GM19467 (cell line): ENCODE measurements at regions not wholly inside any gene's neighbourhood (a gene's known extent, or its start where the extent isn't known, plus 50 kb on each side); places are given as distances from the start of the nearest gene placed in this dataset.

ENCODE experiments used
- ATAC-seq: cut with Tn5 transposase; IDR thresholded peaks from one replicate; pipeline ENCODE4 v1.9.1; 2021; ENCODE audit warnings: mild to moderate bottlenecking, moderate library complexity; ENCODE audit not compliant: unreplicated experiment

DNA sequence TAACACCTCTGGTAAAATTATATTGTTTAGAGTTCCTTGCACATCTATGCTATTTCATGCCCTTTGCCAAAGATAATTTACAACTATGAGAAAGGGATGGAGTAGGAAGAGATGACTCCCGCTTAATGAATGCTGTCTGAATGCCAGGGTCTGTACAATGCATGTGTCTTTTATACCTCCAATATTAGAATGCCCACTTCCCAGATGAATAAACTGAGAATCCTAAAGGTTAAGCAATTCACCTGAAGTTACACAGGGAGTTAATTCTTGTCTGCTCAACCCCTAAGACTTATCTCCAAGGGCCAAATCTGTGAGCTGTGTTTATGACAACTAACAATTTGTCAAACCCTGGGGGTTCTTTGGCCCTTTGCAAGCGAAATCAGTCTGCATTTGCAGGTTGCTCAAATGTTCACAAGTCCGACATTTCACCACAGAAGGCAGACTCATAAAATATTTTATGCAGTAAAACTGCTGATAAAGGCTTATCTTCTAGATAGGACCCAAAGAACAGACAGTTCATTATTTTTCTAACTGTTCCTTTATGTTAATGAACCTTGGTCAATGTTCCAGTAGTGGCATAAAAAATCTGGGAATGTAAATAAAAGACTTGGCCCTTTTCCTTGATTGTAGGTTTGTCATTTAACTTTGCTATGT, 50.2 kb upstream of the ATP1A1 start:
- no peak for ATAC-seq
